GM21619 (cell line): ENCODE measurements at regions not wholly inside any gene's neighbourhood (a gene's known extent, or its start where the extent isn't known, plus 50 kb on each side); places are given as distances from the start of the nearest gene placed in this dataset.

Experiments used
- ATAC-seq: cut with Tn5 transposase; IDR thresholded peaks from one replicate; pipeline ENCODE4 v1.9.1; 2021; ENCODE audit not compliant: unreplicated experiment

DNA sequence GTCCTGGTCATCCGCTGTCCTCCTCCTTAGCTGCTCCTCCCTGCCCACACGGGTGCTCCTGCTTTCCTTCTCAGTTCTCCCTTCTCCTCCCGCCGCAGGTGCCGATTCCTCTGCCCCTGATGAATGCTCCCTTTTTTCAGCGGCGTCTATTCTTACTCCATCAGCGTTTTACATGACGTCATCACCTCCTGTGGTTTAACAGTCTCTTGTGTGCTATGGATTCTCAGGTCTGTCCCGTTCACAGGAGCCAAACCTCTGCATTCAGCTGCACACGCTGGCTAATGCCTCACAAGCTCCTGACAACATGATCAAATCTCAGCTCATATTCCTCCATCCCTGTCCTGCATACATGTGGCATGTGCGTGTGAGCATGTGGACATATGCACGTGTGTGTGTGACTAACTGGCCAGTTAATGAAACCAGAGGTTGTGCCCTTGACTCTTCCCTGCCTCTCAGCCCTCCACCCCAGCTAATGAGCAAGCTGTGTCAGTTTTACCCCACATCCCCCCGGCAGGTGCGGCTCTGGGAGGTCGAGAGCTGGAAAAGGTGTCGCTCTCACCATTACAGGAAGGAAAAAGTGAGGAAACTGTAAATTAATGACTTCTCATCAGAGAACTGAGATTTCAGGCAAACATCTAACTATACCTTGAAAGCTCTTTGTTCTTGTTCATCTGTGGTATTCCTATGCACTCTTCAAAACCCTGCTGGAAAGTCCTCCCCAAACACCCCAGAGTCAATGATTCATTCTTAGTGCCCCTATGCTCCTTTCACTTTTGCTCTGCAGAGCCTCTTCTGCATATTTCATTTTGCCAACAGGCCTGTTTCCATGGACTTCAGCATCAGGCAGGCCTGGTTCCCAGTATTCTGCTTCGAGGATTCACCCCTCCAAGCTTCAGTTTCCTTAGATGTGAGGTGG is 163.1 kb downstream of the TTLL2 start:
- no peak for ATAC-seq

DNA sequence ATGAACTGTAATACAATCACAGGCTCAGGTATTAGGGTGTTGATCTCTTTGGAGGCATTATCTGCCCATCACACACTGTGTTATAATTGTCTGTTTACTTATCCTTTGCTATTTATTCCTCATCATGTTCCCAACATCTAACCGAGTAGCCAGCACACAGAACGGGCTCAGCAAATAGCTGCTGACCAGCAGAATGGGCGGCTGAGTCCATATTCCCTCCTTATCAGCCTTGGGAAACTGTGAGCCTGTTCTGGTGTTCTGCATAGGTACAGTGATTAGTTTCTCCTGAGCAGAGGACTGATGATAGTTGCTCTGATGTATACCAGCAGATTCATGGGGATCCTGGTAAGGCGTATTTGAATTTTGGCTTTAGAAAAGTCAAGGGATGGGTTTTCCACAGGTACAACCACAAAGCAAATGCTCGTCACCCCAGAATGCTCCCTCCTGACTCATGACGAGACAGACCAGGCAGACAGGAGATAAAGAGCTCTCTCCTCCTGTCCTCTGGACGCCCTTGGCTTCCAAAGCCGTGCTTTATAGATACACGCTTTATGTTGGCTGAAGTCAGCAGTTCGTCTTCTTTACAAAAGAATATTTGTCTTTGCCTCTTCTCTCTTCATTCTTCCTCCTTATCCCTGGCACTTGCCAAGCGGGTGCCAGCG is 166.7 kb downstream of the TTLL2 start:
- ATAC-seq: no peak

DNA sequence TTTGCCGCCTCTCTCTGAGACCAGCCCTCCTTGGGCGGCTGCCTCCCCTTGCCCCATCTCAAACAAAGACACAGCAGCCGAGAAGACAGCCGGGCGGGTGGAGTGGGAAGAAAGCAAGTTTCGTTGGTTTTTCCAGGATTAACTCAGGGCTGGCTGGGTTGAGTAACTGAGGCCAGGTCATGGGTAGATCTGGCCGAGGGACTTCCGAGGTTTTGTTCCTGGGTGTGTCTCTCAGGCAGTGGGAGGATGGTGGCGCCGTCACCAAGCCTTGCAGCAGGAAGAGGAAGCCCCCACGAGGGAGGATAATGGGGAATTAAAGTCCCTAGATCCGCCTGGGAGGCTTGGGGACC is 167.2 kb downstream of the TTLL2 start:
- ATAC-seq: no peak

DNA sequence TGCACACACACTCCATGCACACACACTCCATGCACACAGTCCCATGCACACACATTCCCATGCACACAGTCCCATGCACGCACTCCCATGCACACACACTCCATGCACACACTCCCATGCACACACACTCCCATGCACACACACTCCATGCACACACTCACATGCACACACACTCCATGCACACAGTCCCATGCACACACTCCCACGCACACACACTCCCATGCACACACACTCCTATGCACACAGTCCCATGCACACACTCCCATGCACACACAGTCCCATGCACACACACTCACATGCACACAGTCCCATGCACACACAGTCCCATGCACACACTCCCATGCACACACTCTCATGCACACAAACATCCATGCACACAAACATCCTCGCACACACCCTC is 168.4 kb downstream of the TTLL2 start:
- ATAC-seq: no peak

DNA sequence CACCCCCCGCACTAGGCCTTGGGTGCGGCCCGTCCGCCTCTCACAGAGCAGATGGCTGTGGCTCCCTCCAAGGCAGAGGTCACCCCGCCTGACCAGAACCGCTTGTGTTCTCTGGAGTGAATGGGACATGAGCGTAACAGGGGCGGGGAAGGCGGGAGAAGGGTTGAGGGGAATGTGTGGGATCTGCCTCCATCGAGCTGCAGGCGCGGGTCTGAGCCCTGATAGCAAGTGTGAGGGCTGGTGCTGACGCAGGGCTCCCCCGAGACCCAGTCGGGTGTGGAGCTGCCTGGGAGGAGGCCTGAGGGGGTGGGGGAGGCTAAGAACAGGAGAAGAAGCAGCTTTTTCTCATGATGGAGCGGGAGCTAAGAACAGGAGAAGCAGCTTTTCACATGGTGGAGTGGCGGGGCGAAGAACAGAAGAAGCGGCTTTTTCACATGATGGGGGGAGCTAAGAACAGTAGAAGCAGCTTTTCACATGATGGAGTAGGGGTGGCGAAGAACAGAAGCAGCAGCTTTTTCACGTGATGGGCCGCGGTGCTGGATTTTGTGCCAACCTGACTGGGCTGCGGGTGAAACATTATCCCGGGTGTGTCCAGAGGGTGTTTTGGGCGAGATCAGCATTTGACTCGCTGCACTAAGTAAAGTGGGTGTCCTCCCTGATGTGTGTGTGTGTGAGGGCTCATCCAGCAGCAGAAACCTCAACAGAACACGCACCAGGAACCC is 169.3 kb downstream of the TTLL2 start:
- ATAC-seq: no peak

DNA sequence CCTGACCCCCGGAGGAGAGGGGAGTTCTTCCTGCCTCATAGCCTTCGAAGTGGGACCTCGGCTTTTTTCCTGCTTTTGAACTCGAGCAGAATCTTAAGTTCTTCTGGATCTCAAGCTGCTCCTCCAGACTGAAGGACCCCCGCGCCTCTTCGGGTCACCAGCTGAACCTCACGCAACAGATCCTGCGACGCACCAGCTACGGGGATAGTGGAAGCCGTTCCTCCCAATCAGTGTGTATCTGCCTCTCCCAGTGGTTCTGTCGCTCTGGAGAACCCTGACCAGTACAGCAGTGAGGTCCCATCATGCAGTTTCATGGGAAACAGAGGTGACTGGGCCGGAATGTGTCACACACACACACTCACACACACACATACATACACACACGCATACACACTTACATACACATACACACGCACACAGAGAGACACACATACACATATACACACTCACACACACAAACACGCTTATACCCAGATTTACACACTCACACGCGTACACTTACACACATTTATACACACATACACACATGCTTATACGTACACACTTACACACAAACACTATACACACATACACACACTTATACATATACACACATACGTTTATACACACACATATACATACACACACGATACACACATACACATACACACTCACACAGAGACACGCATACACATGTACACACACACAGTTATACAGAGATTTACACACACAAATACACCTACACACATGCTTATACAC is 170.0 kb downstream of the TTLL2 start:
- ATAC-seq: no peak

DNA sequence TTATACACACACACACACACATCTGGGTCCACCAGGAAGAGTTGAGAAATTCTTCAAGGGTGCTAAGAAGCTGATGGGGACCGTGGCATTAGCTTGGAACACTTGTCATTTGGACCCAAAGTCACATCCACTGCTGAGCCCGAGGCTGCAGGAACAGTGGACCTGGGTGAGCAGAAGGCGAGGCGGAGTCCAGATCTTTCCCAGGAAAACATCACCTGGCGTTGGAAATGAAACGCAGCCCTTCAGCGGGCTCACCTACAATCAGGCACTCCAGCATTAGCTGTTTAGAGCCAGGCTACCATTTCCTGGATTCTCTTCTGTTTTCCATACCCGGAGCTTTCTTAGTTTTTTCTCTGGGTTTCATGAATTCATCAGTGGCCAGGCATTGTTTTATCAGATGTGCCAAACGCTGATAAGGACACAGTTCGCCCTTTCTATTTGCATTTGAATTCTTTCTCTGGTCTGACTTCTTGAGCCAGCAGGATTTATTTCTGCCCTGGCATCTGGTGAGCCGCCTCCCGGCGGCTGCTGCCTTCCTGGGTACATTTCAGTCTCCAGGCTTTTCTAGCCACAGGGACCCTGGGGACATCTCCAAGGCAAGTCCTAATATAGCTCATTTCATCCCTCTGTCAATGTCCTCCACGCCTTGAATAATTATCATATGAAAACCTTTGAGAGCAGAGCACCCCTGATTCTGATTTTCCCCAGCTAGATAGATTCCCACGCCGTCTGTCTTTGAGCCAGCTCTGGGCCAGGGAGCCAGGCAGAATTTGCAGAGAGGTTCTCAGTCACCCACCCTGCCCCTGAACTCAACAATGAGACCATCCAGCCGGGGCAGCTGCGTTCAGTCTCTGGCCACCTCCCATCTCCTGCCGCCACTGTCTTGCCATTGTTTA is 170.9 kb downstream of the TTLL2 start:
- ATAC-seq: no peak

DNA sequence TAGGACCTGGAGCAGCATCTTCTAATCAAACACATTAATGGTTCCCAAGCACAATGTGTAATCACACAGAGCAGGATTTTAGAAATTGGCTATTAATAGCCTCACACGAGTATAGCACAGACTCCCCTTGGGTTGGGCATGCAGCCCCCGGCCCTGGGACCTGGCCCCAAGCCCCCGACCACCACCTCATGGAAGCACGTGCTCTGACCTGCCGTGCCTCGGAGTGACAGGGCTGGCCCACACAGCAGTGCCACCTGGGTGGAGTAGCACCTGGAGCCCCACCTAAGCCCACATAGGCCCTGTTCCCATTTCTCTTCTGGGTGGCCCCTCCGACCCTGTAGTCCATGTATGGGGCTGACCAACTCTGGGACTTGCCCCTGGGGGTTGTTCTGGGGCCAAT is 171.8 kb downstream of the TTLL2 start:
- ATAC-seq: no peak

DNA sequence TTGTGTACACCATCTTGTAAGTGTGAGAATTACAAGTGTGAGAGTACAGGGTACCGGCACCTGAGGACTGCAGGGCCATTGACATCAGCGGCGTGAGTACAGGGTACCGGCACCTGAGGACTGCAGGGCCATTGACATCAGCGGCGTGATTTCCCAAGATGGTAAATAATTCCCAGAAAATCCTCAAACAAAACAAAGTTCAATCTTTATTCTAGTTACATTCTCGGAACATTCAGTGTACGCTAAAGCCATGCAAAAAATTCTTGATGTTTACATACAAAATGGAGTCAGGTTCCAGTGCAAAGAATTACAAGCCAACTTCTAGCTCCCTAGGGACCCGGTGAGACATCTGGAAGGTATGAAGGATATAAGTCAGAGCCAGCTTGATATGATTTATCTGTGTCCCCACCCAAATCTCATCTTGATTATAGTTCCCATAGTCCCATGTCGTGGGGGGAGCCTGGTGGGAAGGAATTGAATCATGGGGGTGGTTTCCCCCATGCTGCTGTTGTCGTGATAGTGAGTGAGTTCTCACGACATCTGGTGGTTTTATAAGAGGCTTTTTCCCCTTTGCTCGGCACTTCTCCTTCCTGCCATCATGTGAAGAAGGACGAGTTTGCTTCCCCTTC is 172.7 kb downstream of the TTLL2 start:
- ATAC-seq: no peak

DNA sequence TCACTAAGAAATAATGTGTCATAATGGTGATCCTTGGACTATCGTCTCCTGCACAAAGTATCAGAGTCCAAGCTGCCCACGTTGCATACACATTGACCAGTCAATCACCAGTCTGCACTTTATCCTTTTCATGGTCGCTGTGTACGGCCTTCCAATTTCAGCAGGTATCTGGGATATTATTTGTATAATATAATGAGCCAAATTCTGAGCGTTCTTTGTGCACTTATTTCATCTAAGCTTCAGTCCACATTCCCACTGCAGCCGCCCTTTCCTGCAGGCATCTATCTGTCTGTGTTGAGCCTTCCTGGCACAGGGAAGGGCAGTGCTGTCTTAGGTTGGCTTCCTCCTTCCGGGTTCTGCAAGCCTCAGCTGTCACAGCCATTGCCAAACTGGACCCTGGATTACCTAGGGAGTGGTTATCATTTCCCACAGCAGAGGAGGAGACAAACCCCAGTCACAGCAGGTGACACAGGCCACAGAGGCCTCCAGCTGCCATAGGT is 174.3 kb downstream of the TTLL2 start:
- no peak for ATAC-seq

DNA sequence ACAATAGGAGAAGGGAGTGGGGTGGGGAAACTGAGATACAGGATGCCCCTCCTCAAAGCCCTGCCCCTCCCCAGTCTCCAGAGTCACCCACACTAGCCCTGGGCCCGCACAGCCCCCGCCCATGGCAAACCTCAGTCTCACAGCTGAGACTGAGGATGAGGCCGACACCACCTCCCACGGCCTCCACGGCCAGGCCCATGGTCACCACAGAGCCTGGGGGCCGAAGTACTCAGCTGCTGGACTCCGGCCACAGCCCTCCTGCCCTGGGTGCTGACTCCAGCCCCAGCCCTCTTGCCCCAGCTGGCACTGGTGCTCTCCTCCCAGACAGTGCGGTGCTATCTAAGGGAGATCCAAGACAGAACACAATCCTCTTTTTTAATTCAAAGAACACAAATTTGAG is 176.1 kb downstream of the TTLL2 start:
- ATAC-seq: no peak

DNA sequence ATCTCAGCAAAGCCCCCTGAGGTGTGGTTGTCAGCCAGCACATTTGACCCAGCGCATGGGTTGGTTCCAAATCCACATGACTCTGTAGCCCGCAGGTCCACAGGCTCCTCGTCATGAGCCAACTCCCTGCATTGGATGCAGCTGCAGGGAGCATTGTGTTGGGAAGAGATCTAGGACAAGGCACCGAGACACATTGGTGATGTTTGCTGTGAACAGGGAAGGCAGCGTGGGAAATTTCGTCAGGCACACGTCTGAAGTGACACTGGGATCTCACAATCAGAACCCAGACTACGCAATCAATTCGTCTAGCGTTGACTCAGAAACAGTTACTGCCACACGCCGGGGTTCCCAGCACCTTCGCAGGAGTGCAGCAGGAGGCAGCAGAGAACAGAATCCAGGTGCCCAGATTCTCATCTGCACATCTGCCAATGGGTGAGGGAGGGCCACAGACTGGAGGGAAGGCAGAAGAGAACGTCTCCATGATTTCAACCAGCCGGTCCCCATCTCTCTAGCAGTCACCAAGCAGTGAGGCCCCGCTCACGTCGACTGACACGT is 177.0 kb downstream of the TTLL2 start:
- no peak for ATAC-seq

DNA sequence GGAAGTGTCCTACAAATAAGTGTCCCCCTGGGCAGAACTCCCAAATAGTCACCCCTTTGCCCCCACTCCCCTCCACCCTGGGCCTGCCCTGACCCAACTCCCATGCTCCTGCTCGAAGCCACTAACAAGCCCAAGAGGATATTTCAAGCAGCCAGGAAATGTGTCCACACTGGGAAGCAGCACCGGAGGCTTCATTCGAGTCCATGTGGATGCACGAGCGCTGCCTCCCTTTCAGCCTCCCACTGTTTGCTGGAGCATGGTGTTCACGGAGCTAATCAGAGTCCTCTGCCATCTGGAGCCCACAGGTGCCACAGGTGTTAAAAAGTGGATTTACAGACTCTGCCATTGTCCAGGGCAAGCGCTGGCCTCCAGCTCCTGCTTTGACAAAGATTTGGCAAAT is 177.6 kb downstream of the TTLL2 start:
- ATAC-seq: no peak

DNA sequence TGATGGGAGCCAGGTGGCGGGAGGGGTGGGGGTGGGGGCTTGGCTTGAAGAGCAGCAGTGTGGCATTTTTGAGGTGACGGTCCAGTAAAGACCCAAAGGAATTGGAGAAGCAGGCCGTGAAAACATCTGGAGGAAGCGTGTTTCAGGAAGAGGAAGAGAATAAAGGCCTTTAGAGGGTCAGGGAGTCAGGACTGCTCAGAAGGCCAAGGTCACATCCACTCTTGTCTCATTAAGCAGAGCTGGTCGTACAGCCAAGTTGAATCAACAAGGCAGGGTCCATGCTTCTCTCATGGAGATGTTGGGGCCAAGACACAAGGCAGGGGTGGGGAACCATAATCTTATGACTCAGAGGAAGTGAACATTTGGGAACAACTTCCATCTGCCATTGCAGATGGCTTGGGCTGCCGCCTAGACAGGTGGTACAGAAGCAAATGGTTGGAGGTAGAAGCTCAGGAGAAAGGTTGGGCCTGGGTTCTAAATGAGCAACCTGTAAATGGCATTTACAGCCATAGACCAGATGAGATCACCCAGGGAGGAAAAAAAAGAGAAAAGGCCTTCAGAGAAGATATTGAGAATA is 179.6 kb downstream of the TTLL2 start:
- ATAC-seq: no peak

DNA sequence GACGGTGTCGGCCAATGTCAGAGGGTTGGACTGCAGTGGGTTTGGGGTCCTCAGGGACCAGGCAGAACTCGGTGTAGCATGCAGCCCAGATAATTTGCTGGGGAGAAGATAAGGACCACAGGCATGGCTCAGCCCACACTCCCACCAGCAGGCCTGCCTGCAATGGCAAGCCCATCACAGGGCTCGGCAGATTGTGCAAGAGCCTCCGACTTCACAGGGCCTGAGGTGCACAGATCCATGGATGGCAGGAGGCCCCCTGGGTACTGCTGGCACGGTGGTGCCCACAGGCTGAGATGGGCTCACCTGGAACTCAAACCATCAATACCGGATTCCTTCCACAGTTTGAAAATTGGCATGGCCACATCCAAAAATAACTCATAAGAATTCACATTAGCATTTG is 180.3 kb downstream of the TTLL2 start:
- no peak for ATAC-seq

DNA sequence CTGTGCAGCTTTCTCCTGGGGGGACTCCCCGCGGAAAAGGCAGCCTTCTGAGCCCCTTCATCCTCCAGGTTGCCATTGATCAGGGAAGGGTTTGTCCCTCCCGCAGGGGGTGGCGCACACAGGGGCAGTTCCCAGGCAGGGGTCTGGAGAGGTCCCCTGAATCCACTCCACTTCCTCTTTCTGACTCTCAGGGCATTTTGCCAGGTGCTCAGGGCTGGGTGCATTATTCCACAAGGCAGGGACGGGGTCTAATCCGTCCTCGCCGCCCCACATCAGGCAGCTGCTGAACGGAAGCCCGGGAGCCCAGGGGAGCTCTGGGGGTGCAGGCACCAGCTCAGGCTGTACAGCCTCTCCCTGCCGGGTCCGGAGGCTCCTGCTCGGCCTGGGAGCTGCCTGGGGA is 180.9 kb downstream of the TTLL2 start:
- ATAC-seq: no peak

DNA sequence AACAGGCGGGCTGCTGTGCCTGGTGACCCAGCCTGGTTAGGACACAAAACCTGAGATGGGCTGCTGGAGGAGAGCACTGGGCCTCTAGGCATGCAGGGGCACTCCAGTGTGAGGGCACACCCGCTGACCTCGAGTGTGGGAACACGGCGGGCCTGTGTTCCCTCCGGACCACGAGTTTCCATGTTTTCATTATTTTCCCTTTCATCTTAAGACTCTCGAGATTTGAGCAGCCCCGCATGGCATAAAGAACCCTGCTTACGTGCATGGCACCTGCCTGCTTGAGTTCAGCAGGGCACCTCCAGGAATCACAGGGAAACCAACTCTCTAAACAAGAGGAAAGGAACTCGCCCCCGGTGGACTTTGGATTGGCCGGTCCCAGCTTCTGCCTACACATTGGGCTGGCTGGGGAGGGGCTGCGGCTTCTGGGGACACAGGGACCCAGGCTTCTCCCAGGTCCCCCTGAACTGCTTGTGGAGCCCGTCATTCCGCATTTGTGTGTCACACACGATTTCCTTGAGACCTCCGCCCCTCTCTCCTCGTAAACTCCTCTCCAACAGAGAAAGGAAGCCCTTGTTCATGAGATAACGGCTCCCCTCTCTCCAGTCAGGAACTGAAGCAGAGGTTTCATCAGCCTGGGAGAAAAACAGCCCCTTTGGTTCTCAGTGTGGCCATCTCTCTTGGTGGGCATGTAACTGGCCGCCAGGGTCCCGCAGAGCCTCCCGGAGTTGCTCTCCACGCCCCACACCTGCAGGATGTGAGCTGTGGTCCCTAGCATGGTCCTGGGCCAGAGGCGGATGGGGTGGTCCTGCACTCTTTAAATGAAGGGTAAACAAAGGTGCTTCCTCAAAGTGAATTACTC is 181.8 kb downstream of the TTLL2 start:
- ATAC-seq: no peak

DNA sequence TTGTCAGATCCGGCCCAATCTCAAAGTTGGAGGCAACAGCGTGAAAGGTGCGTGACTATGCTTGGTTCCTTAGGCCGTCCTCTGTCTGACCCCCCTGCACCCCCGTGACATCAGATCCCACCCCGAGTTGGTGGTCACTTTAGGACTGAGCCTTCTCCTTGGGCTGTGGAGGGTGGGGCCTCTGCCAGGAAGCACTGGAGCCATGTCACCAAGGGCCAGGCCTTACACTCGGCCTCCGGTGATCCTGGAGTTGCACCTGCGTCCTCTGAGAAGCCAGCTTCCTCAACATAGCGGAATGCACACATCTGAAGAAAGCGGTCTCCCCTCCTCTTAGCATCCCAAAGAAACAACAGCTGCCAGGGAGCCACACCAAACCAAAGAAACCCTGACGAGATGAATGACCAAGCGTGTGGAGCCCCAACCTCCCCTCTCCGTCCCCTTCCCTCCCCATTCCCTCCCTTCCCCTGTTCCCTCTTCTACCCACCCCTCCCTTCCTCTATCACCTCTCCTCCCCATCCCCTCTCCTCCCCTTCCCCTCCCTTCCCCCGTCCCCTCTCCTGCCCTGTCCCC is 182.6 kb downstream of the TTLL2 start:
- ATAC-seq: no peak
